ENCODE measurements at regions not wholly inside any gene's neighbourhood (a gene's known extent, or its start where the extent isn't known, plus 50 kb on each side); places are given as distances from the start of the nearest gene placed in this dataset.
"Not testable (repeated sequence)": the region's sequence is repeated elsewhere in the genome, so short reads cannot be mapped to it uniquely, and the experiment has no call there.

- intact Hi-C loops (cut with micrococcal nuclease) = no loop called here
- H3K9me3 Mint-ChIP-seq = peaks cover 2% of the 10 kb centered on the region
- CTCF ChIA-PET = no interaction called here
- H3K27ac Mint-ChIP-seq = no peak overlapping the region
- no peak overlapping the region for H3K4me3 Mint-ChIP-seq
- no peaks in the 10 kb centered on the region for H3K4me1 Mint-ChIP-seq (ENCODE audit: low read depth)
- no peaks in the 10 kb centered on the region for H3K36me3 Mint-ChIP-seq (ENCODE audit: low read depth)
- no peak for DNase-seq
- H3K27me3 Mint-ChIP-seq (ENCODE audit: low read depth) = no peaks in the 10 kb centered on the region
These were observed 2506.6 kb downstream of the ARAP2 start for GRCh38 chr4:33737726-33738125.

DNA sequence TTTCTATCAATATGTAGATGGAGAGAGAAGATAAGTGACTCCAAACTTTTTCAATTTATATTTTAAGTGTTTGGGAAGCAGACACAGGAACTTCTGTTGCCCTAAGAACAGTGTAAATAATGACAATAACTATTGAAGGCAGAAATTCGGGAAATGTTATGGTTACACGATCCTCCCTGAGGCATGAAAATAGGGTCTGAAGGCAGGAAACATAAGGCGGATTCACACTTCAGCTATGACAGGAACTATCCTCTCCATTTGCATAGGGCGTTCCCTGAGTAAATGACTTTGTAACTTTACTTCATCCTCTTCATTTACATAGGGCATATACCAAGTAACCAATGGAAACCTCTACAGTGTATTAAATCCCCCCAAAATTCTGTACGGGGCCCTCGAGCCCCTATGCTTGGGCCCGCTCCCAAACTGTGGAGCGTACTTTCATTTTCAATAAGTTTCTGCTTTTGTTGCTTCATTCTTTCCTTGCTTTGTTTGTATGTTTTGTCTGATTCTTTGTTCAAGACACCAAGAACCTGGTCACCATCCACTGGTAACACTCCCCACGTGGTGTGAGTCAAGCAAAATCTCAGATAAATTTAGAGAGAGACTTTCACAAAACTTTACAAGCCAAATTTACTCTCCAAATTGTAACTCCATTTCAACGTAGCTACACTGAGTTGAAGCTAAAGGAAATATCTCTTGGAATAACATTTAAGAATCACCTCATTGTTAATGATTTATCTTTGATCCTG is 2504.3 kb downstream of the ARAP2 start:
- intact Hi-C loops (cut with micrococcal nuclease) = no loop called here
- no peak overlapping the region for H3K27ac Mint-ChIP-seq
- DNase-seq = no peak
- CTCF ChIA-PET = no interaction called here
- no peaks in the 10 kb centered on the region for H3K4me1 Mint-ChIP-seq (ENCODE audit: low read depth)
- H3K27me3 Mint-ChIP-seq (ENCODE audit: low read depth) = no peaks in the 10 kb centered on the region
- H3K4me3 Mint-ChIP-seq = no peak overlapping the region
- H3K36me3 Mint-ChIP-seq (ENCODE audit: low read depth) = no peaks in the 10 kb centered on the region
- H3K9me3 Mint-ChIP-seq = peaks cover 10% of the 10 kb centered on the region

DNA sequence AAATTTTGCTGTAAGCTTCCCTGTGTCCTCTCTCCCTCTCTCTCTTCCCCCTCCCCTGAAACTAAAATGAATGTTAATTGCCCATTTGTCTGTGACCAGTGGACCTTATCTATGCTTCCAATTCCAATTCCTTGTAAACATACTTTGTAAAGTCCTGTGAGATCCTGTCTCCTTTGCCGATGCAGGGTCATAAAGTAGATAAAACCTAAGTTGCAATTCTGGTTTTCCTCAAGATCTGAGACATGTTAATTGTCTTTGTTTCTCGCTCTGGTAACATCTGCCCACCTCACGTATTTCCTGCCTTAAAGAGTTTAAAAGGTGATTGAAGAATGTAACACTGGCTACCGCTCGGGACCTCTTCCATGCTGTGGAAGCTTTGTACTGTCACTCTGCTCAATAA is 2503.4 kb downstream of the ARAP2 start:
- H3K27me3 Mint-ChIP-seq (ENCODE audit: low read depth); H3K4me3 Mint-ChIP-seq; H3K4me1 Mint-ChIP-seq (ENCODE audit: low read depth); H3K36me3 Mint-ChIP-seq (ENCODE audit: low read depth); CTCF ChIA-PET; intact Hi-C loops (cut with micrococcal nuclease); H3K27ac Mint-ChIP-seq; DNase-seq: not testable (repeated sequence)
- peaks cover 11% of the 10 kb centered on the region for H3K9me3 Mint-ChIP-seq

GRCh38 chr4:33746979-33747378 is 2497.3 kb downstream of the ARAP2 start:
- DNase-seq = no peak
- Mint-ChIP-seq H3K9me3 (peaks cover 11% of the 10 kb centered on the region), H3K27me3 (ENCODE audit: low read depth) (no peaks in the 10 kb centered on the region), H3K36me3 (ENCODE audit: low read depth) (no peaks in the 10 kb centered on the region), H3K4me1 (ENCODE audit: low read depth) (no peaks in the 10 kb centered on the region), H3K4me3 (no peak overlapping the region), H3K27ac (no peak overlapping the region)
- CTCF ChIA-PET = no interaction called here
- intact Hi-C loops (cut with micrococcal nuclease) = no loop called here

DNA sequence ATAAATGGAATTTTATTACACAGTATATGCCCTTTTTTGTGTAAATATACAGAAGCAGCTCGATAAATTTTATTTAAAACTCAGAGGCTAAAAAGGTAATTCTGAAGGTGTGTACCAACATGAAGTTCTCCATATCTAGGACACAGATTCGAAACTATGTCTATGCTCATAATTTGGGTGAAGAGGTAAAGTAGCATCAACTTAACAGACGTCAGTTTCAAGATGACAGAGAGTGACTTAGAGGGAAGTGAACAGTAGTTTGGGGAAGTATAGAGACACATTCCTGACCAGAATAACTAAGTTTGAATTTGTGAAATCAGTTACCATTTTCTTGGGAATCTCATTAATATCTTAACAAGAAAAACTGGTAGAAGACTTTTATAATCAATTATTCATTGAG is 2493.3 kb downstream of the ARAP2 start:
- no peaks in the 10 kb centered on the region for H3K36me3 Mint-ChIP-seq (ENCODE audit: low read depth)
- no peak overlapping the region for H3K4me3 Mint-ChIP-seq
- CTCF ChIA-PET = no interaction called here
- DNase-seq = no peak
- H3K27ac Mint-ChIP-seq = no peak overlapping the region
- no peaks in the 10 kb centered on the region for H3K4me1 Mint-ChIP-seq (ENCODE audit: low read depth)
- intact Hi-C loops (cut with micrococcal nuclease) = no loop called here
- no peaks in the 10 kb centered on the region for H3K27me3 Mint-ChIP-seq (ENCODE audit: low read depth)
- H3K9me3 Mint-ChIP-seq = peaks cover 2% of the 10 kb centered on the region

DNA sequence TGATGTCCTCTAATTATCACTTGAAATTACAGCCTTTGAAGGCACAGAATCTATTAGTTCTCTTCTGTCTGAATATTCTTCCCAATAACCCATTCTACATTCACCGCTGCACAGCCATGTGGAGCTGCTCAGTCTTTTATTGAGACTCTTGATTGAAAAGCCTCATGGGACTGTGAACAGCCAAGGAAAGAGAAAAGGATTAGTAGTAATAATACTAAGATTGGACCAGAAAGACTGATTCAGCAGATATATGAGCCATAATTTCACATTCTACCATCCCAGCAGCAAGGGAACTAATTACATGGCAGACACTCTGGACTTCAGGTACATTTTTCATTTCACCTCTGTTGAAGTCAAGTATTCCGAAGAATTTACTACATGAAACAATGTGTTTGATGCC is 2471.7 kb downstream of the ARAP2 start:
- CTCF ChIA-PET = no interaction called here
- Mint-ChIP-seq H3K9me3 (peaks cover 5% of the 10 kb centered on the region), H3K4me3 (no peak overlapping the region), H3K4me1 (ENCODE audit: low read depth) (no peaks in the 10 kb centered on the region), H3K36me3 (ENCODE audit: low read depth) (no peaks in the 10 kb centered on the region), H3K27me3 (ENCODE audit: low read depth) (no peaks in the 10 kb centered on the region), H3K27ac (no peak overlapping the region)
- intact Hi-C loops (cut with micrococcal nuclease) = no loop called here
- no peak for DNase-seq

DNA sequence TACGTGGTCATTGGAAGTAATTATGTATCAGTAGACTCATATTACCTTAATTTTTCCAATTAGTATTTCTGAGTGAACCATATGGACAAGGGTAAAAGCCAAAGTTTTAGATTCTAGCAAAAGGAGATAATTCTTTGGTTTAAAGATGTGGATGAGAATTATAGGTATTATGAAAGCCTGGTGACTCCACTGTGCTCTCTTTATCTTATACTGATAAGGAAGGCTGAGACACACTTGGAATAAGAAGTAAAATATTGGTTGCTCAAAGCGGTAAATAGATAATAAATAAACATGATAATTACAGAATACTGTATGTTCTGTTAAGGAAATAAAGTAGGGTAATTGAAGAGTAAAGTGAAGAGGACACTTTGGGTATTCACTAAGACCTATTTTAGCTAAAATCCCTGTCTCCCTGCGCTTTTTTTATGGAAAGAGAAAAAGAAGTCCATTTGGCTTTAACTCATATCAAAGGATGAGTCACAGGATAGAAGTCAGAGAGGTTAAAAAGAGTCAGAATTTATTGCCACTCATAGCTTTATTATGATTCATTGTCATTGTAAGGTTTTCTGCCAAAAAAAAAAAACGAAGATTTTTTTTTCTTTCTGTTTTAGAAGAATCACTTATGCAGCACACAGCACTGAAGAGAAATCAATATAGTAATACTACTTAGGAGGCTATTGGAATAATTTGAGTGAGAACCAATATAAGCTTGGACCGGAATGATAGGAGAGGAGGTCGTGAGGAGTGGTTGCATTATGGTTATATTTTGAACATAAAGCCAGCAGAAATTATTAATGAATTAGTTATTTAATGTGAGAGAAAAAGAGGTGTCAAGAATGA is 2463.1 kb downstream of the ARAP2 start:
- intact Hi-C loops (cut with micrococcal nuclease) = no loop called here
- CTCF ChIA-PET = no interaction called here

GRCh38 chr4:33785843-33786242 is 2458.5 kb downstream of the ARAP2 start:
- DNase-seq = no peak
- CTCF ChIA-PET = no interaction called here
- Mint-ChIP-seq H3K4me1 (ENCODE audit: low read depth) (no peaks in the 10 kb centered on the region), H3K27ac (no peak overlapping the region), H3K27me3 (ENCODE audit: low read depth) (no peaks in the 10 kb centered on the region), H3K4me3 (no peak overlapping the region), H3K9me3 (no peaks in the 10 kb centered on the region), H3K36me3 (ENCODE audit: low read depth) (no peaks in the 10 kb centered on the region)
- intact Hi-C loops (cut with micrococcal nuclease) = no loop called here

More for the DNA sequence above, 2463.1 kb downstream of the ARAP2 start:
- Mint-ChIP-seq H3K4me3 (no peak overlapping the region), H3K36me3 (ENCODE audit: low read depth) (no peaks in the 10 kb centered on the region), H3K27me3 (ENCODE audit: low read depth) (no peaks in the 10 kb centered on the region), H3K27ac (no peak overlapping the region), H3K4me1 (ENCODE audit: low read depth) (no peaks in the 10 kb centered on the region), H3K9me3 (peaks cover 4% of the 10 kb centered on the region)
- DNase-seq = no peak

DNA sequence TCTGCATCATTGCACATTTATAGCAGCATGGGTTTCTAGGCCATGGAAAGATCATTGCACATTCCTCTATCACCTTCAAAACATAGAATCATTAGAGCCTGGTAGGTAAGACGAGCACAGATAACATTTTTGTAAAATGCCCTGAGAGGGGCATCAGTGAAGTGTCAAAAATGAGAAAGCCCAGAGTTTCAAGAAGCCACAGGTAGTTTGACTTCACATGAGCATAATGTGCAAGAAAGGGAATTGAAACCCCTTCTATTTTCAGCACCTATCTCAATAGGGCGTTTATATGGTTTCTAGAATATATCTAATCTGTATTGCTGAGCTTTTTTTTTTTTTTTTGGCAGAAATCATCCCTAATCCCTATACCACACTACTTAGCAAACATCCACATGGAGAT is 2441.7 kb downstream of the ARAP2 start:
- Mint-ChIP-seq H3K4me3 (no peak overlapping the region), H3K27me3 (ENCODE audit: low read depth) (no peaks in the 10 kb centered on the region), H3K36me3 (ENCODE audit: low read depth) (no peaks in the 10 kb centered on the region), H3K4me1 (ENCODE audit: low read depth) (no peaks in the 10 kb centered on the region), H3K9me3 (peaks cover 5% of the 10 kb centered on the region), H3K27ac (no peak overlapping the region)
- intact Hi-C loops (cut with micrococcal nuclease) = no loop called here
- CTCF ChIA-PET = no interaction called here
- no peak for DNase-seq

GRCh38 chr4:33825685-33826084 is 2418.6 kb downstream of the ARAP2 start:
- Mint-ChIP-seq H3K36me3 (ENCODE audit: low read depth) (no peaks in the 10 kb centered on the region), H3K9me3 (peaks cover 7% of the 10 kb centered on the region), H3K4me1 (ENCODE audit: low read depth) (no peaks in the 10 kb centered on the region), H3K27ac (no peak overlapping the region), H3K4me3 (no peak overlapping the region), H3K27me3 (ENCODE audit: low read depth) (no peaks in the 10 kb centered on the region)
- CTCF ChIA-PET = no interaction called here
- intact Hi-C loops (cut with micrococcal nuclease) = no loop called here
- no peak for DNase-seq

DNA sequence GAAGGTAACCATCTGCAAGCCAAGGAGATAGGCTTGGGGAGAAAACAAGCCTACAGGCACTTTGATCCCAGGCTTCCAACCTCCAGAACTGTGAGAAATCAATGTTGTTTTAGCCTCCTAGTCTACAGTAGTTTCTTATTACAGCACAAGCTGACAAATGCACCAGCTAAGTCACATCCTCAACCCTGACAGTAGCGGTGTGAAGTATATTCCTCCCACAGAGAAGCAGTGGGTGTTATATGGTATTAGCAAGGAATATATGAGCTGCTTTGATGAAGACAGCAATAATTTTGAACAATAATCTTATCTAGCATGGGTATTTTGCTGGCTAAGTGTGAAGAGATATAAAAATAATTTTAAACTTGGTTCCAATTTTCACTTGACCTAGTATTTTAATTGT is 2415.0 kb downstream of the ARAP2 start:
- CTCF ChIA-PET; H3K9me3 Mint-ChIP-seq; DNase-seq; H3K36me3 Mint-ChIP-seq (ENCODE audit: low read depth); H3K4me3 Mint-ChIP-seq; H3K27me3 Mint-ChIP-seq (ENCODE audit: low read depth); intact Hi-C loops (cut with micrococcal nuclease); H3K4me1 Mint-ChIP-seq (ENCODE audit: low read depth); H3K27ac Mint-ChIP-seq: not testable (repeated sequence)

- no peak overlapping the region for H3K27ac Mint-ChIP-seq
- DNase-seq = no peak
- CTCF ChIA-PET = no interaction called here
- H3K4me1 Mint-ChIP-seq (ENCODE audit: low read depth) = no peaks in the 10 kb centered on the region
- H3K27me3 Mint-ChIP-seq (ENCODE audit: low read depth) = no peaks in the 10 kb centered on the region
- peaks cover 7% of the 10 kb centered on the region for H3K9me3 Mint-ChIP-seq
- no peak overlapping the region for H3K4me3 Mint-ChIP-seq
- intact Hi-C loops (cut with micrococcal nuclease) = no loop called here
- H3K36me3 Mint-ChIP-seq (ENCODE audit: low read depth) = no peaks in the 10 kb centered on the region
These were observed 2412.8 kb downstream of the ARAP2 start for GRCh38 chr4:33831442-33832066.

DNA sequence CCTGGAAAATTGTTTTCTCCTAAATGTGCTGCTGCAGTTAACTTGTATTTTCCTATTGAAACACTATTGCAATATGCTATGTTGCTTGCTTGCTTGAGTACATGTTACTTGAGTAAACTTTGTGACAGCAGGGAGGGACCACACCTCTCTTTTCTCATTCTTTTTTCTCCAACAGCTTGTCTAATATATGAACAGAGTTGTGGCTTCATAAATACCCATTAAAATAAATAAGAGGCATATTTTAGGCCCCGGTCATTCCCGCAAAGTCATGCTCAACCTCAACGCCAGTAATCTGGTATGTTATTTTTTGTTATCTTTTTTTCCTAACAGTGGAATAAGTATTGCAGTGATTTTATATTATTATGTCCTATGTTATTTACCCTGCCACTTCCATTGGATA is 2408.6 kb downstream of the ARAP2 start:
- H3K36me3 Mint-ChIP-seq (ENCODE audit: low read depth); H3K4me1 Mint-ChIP-seq (ENCODE audit: low read depth); CTCF ChIA-PET; DNase-seq; H3K9me3 Mint-ChIP-seq; H3K27ac Mint-ChIP-seq; intact Hi-C loops (cut with micrococcal nuclease); H3K27me3 Mint-ChIP-seq (ENCODE audit: low read depth); H3K4me3 Mint-ChIP-seq: not testable (repeated sequence)
